Adipocyte (in vitro differentiated cells): ENCODE measurements at regions not wholly inside any gene's neighbourhood (a gene's known extent, or its start where the extent isn't known, plus 50 kb on each side); places are given as distances from the start of the nearest gene placed in this dataset.
"Not testable (repeated sequence)": the region's sequence is repeated elsewhere in the genome, so short reads cannot be mapped to it uniquely, and the experiment has no call there.

Source experiments
- DNase-seq: peaks from one replicate; pipeline ENCODE4 v3.0.0-alpha.2; 2015; ENCODE audit warnings: low read depth
- H3K27me3 ChIP-seq: replicated peaks from 2 replicates; pipeline ENCODE4 v1.7.0; 2013; ENCODE audit warnings: mild to moderate bottlenecking, low read length, moderate library complexity; ENCODE audit not compliant: control insufficient read depth, insufficient read depth
- H3K36me3 ChIP-seq: 2 replicates; pipeline ENCODE4 v1.7.0; 2013; ENCODE audit warnings: low read length, mild to moderate bottlenecking, moderate library complexity; ENCODE audit not compliant: control insufficient read depth, insufficient read depth, severe bottlenecking
- H3K4me1 ChIP-seq: 2 replicates; pipeline ENCODE4 v1.7.0; 2013; ENCODE audit warnings: mild to moderate bottlenecking, low read length, moderate library complexity; ENCODE audit not compliant: control insufficient read depth, insufficient read depth
- H3K4me3 ChIP-seq: 2 replicates; pipeline ENCODE4 v1.7.0; 2013; ENCODE audit warnings: mild to moderate bottlenecking, low read length, moderate library complexity
- H3K9ac ChIP-seq: 2 replicates; pipeline ENCODE4 v1.7.0; 2013; ENCODE audit warnings: mild to moderate bottlenecking, low read length, moderate library complexity
- H3K9me3 ChIP-seq: 2 replicates; pipeline ENCODE4 v1.7.0; 2013; ENCODE audit warnings: mild to moderate bottlenecking, low read length, moderate library complexity; ENCODE audit not compliant: control insufficient read depth

DNA sequence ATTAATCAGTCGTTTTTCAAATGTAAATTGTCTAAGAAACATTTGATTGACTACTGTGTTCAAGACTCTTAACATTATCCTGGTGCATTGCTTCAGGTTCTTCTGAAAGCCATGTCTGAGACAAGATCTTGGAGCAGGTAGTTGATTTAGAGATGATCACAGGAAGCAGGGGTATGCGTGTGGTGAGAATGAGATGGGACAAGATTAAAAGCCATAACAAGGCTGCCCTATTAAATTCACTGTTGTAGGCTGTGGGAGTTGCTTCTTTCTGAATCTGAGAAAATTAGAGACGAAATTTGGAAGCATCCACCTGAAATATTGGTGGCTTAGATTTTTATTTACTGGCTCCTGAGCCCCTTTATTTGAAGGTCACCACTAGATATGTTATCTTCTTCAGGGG, 687.4 kb upstream of the SLITRK6 start:
- no peaks in the 10 kb centered on the region for H3K27me3 ChIP-seq
- H3K36me3 ChIP-seq, result no peaks in the 10 kb centered on the region
- H3K4me1 ChIP-seq, result no peaks in the 10 kb centered on the region
- H3K9ac ChIP-seq, result no peak overlapping the region
- H3K9me3 ChIP-seq, result no peaks in the 10 kb centered on the region
- no peak overlapping the region for H3K4me3 ChIP-seq
- no peak for DNase-seq

DNA sequence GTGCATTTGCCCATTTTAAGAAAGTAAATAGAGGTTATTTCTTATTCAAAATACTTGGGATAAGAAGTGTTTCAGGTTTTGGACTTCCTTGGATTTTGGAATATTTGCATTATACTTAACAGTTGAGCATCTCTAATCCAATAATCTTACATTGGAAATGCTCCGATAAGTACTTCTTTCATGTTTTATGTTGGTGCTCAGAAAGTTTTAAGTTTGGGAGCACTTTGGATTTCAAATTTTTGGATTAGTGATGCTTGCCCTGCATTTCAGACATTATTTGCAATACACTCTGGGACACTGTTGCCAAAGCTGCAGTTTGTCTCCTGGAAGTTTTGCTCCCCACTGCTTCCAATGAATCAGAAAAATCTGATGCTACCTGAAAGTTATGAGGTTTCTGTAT, 691.9 kb upstream of the SLITRK6 start:
- no peaks in the 10 kb centered on the region for H3K4me1 ChIP-seq
- H3K36me3 ChIP-seq, result no peaks in the 10 kb centered on the region
- no peaks in the 10 kb centered on the region for H3K9me3 ChIP-seq
- no peak overlapping the region for H3K4me3 ChIP-seq
- no peaks in the 10 kb centered on the region for H3K27me3 ChIP-seq
- no peak overlapping the region for H3K9ac ChIP-seq
- DNase-seq, result no peak

GRCh38 chr13:86501931-86502330, 702.7 kb upstream of the SLITRK6 start:
- DNase-seq, H3K27me3 ChIP-seq, H3K9ac ChIP-seq, H3K9me3 ChIP-seq, H3K4me1 ChIP-seq, H3K36me3 ChIP-seq, H3K4me3 ChIP-seq: not testable (repeated sequence)

- Histone ChIP-seq H3K9me3 (no peaks in the 10 kb centered on the region), H3K4me1 (no peaks in the 10 kb centered on the region), H3K27me3 (no peaks in the 10 kb centered on the region), H3K4me3 (no peak overlapping the region), H3K36me3 (no peaks in the 10 kb centered on the region), H3K9ac (no peak overlapping the region)
- no peak for DNase-seq
These were observed 711.6 kb upstream of the SLITRK6 start for GRCh38 chr13:86510792-86511191.

DNA sequence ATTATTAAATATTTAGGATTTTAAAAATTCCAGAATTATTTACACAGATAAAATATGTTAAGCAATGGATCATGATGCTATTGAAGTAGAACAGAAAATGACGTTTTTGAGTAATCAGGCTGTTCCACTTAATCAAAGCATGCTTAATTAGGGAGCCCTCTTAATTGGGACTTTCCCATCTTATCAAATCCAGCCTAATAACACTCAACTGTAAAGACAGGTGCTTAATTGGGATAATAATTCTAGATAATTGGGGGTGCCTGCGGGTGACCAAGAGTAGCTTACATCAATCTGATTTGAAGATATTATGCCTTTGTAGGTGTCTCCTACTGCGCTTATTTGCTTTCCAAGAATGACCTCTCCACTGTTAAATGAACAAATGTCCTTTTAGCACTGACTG, 742.2 kb upstream of the SLITRK6 start:
- no peak overlapping the region for H3K4me3 ChIP-seq
- H3K4me1 ChIP-seq, result no peaks in the 10 kb centered on the region
- H3K36me3 ChIP-seq, result no peaks in the 10 kb centered on the region
- no peak overlapping the region for H3K9ac ChIP-seq
- DNase-seq, result no peak
- no peaks in the 10 kb centered on the region for H3K9me3 ChIP-seq
- H3K27me3 ChIP-seq, result no peaks in the 10 kb centered on the region

DNA sequence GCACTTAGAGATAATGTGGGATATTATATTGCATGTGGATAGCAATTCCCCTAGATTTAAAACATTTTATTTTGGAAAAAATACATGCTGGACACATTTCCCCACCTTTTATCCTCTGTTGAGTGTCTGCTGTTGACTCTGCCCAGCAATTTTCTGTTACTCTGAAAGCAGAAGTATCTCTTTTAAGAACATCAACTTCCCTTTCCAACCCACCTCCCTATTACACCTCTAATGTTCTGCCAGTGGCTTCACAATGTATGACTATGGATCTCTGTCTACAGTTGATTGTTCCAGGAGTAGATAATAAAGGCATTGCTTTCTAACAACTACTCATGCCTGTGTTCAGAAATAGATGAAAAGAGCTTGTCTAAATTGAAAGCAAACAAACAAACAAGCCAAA, 754.8 kb upstream of the SLITRK6 start:
- H3K9me3 ChIP-seq, result no peaks in the 10 kb centered on the region
- H3K9ac ChIP-seq, result no peak overlapping the region
- no peak overlapping the region for H3K4me3 ChIP-seq
- H3K36me3 ChIP-seq, result no peaks in the 10 kb centered on the region
- no peaks in the 10 kb centered on the region for H3K4me1 ChIP-seq
- no peaks in the 10 kb centered on the region for H3K27me3 ChIP-seq
- no peak for DNase-seq

DNA sequence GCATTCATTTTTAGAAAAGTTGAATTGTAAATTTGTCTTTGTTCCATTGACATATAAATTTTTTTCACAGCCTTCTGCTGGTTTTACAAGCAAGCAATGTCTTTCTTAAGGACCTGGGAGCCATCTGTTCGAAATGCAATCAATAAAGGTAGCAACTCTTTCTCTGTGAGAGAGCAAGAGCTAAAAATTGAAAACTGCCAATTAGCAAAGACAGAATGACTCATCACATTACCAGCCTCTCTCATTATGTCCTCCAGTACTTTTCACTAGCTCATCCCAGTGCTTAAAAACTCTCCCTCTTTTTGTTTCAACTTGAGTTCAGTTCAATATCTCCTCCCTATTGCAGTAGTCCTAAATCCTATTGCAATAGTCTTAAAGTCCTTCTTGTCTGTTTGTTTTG, 760.7 kb upstream of the SLITRK6 start:
- H3K36me3 ChIP-seq, result no peaks in the 10 kb centered on the region
- no peak overlapping the region for H3K4me3 ChIP-seq
- H3K27me3 ChIP-seq, result no peaks in the 10 kb centered on the region
- DNase-seq, result no peak
- peaks cover 3% of the 10 kb centered on the region for H3K4me1 ChIP-seq
- no peak overlapping the region for H3K9ac ChIP-seq
- no peaks in the 10 kb centered on the region for H3K9me3 ChIP-seq

DNA sequence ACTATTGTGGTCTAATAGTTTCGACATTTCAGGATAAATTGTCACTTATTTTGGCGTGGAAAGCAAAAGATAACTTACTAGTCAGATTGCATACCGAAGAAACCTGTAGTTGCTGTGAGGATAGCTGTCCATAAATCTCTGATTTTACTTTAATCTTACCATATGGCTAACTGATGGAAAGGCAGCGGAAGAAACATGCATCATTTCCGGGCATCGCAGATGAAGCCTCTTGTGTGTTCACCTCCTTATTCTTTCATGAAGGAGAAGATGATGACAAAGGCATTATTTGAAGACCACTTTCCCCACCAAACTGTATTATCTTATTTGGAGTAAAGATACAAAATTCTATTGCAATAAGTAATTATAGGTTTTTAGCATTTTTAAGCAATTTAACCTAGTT, 763.6 kb upstream of the SLITRK6 start:
- DNase-seq, result no peak
- H3K9me3 ChIP-seq, result no peaks in the 10 kb centered on the region

DNA sequence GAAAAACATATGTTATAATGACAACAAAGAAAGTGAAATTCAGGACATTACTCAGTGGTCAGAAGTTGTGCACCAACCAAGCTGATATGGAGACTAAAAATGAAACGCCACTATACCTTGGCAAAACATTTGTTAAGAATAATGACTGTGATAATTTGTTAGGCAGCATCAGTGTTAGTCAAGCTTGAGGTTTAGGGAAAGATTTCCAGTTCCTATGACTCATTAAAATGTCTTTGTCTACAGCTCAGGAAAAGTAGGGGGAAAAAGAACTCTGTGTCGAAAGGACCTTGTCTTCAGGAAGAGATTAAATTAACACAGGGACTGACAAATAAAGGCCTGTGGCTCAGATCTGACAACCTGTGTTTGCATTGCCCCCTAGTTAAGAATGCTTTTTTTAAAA, 764.1 kb upstream of the SLITRK6 start:
- no peaks in the 10 kb centered on the region for H3K9me3 ChIP-seq
- H3K9ac ChIP-seq, result no peak overlapping the region
- H3K27me3 ChIP-seq, result no peaks in the 10 kb centered on the region
- H3K4me1 ChIP-seq, result peaks cover 3% of the 10 kb centered on the region
- H3K4me3 ChIP-seq, result no peak overlapping the region
- H3K36me3 ChIP-seq, result no peaks in the 10 kb centered on the region
- DNase-seq, result no peak

More for the DNA sequence above, 763.6 kb upstream of the SLITRK6 start:
- Histone ChIP-seq H3K4me1 (peaks cover 3% of the 10 kb centered on the region), H3K36me3 (no peaks in the 10 kb centered on the region), H3K4me3 (no peak overlapping the region), H3K27me3 (no peaks in the 10 kb centered on the region), H3K9ac (no peak overlapping the region)

DNA sequence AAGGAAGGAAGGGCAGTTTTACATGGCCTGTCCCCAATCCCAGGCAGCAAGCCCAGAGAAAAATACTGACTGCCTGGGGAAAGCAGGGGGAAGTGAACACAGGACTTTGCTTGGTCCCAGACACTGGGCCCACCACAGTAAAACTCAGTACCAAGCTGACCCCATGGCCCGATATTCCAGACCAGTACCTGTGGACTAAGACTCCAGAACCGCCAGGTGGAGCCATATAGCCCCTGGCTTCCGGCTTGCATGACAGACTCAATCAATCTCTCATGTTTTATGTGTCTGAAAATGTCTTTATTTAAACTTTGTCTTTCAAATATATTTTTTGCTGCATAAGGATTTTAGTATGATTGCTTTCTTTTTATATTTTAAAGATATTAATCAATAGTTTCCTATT, 767.9 kb upstream of the SLITRK6 start:
- H3K4me1 ChIP-seq, result peaks cover 3% of the 10 kb centered on the region
- no peak for DNase-seq
- H3K9me3 ChIP-seq, result no peaks in the 10 kb centered on the region
- H3K4me3 ChIP-seq, result no peak overlapping the region
- H3K36me3 ChIP-seq, result no peaks in the 10 kb centered on the region
- no peaks in the 10 kb centered on the region for H3K27me3 ChIP-seq
- no peak overlapping the region for H3K9ac ChIP-seq

GRCh38 chr13:86569119-86569518, 769.9 kb upstream of the SLITRK6 start:
- no peak overlapping the region for H3K9ac ChIP-seq
- no peak for DNase-seq
- no peaks in the 10 kb centered on the region for H3K27me3 ChIP-seq
- no peak overlapping the region for H3K4me3 ChIP-seq
- no peaks in the 10 kb centered on the region for H3K36me3 ChIP-seq
- H3K4me1 ChIP-seq, result no peaks in the 10 kb centered on the region
- no peaks in the 10 kb centered on the region for H3K9me3 ChIP-seq

DNA sequence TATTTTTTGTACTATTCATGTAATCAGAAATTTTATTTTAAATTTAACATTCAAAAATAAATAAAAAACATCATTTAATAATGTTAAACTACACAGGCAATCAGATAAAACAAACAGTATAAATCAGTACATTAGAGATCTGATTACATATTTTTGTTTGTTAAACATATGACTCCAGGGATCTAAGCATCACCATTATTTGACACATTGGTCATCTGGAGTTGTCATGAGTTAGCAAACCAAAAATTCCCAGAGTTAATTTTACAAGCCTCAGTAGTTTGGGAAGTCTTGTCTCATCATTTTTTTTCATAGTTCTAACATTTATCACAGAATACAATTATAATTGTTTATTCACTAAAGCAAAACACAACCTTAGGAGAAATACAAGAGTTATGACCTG, 770.8 kb upstream of the SLITRK6 start:
- Histone ChIP-seq H3K36me3 (no peaks in the 10 kb centered on the region), H3K9me3 (no peaks in the 10 kb centered on the region), H3K9ac (no peak overlapping the region)

More for the DNA sequence above, 770.8 kb upstream of the SLITRK6 start:
- Histone ChIP-seq H3K27me3 (no peaks in the 10 kb centered on the region), H3K4me3 (no peak overlapping the region), H3K4me1 (no peaks in the 10 kb centered on the region)
- no peak for DNase-seq
